Hematopoietic multipotent progenitor cell treated with erythropoietin and hydrocortisone succinate and interleukin-3 and kit ligand, for 6 days (in vitro differentiated cells): ENCODE measurements at regions not wholly inside any gene's neighbourhood (a gene's known extent, or its start where the extent isn't known, plus 50 kb on each side); places are given as distances from the start of the nearest gene placed in this dataset.

Source experiments
- DNase-seq: peaks from one replicate; pipeline ENCODE4 v3.0.0-alpha.2; 2015

GRCh38 chr14:81849714-81850113 lies 316.1 kb upstream of the SEL1L start:
- DNase-seq: no peak

- no peak for DNase-seq
Measured at GRCh38 chr14:81855007-81855406, 321.4 kb upstream of the SEL1L start.

GRCh38 chr14:81859046-81859445 lies 325.4 kb upstream of the SEL1L start:
- no peak for DNase-seq

GRCh38 chr14:81868172-81868571 lies 334.5 kb upstream of the SEL1L start:
- no peak for DNase-seq

- DNase-seq: no peak
Measured at GRCh38 chr14:81871706-81872105, 338.1 kb upstream of the SEL1L start.

- DNase-seq: no peak
Measured at GRCh38 chr14:81884382-81884781, 350.7 kb upstream of the SEL1L start.

- no peak for DNase-seq
Measured at GRCh38 chr14:81886588-81886987, 352.9 kb upstream of the SEL1L start.

- DNase-seq: no peak
Measured at GRCh38 chr14:81889529-81889928, 355.9 kb upstream of the SEL1L start.

GRCh38 chr14:81890020-81890419 lies 356.4 kb upstream of the SEL1L start:
- no peak for DNase-seq

- DNase-seq: no peak
Measured at GRCh38 chr14:81903477-81903876, 369.8 kb upstream of the SEL1L start.

GRCh38 chr14:81927070-81927469 lies 393.4 kb upstream of the SEL1L start:
- peak; percentile 2 for DNase-seq

- DNase-seq: no peak
Measured at GRCh38 chr14:81931828-81932227, 398.2 kb upstream of the SEL1L start.

GRCh38 chr14:81936348-81936747 lies 402.7 kb upstream of the SEL1L start:
- DNase-seq: no peak

- no peak for DNase-seq
Measured at GRCh38 chr14:81936902-81937301, 403.2 kb upstream of the SEL1L start.

- DNase-seq: no peak
Measured at GRCh38 chr14:81938341-81938740, 404.7 kb upstream of the SEL1L start.

GRCh38 chr14:81940651-81941050 lies 407.0 kb upstream of the SEL1L start:
- no peak for DNase-seq

- no peak for DNase-seq
Measured at GRCh38 chr14:81942071-81942470, 408.4 kb upstream of the SEL1L start.

GRCh38 chr14:81946375-81946774 lies 412.7 kb upstream of the SEL1L start:
- DNase-seq: no peak

GRCh38 chr14:81946834-81947798 lies 413.5 kb upstream of the SEL1L start:
- no peak for DNase-seq

- DNase-seq: no peak
Measured at GRCh38 chr14:81952917-81953316, 419.3 kb upstream of the SEL1L start.

GRCh38 chr14:81953419-81953818 lies 419.8 kb upstream of the SEL1L start:
- DNase-seq: no peak

- no peak for DNase-seq
Measured at GRCh38 chr14:81955123-81955522, 421.5 kb upstream of the SEL1L start.

GRCh38 chr14:81960781-81961180 lies 427.1 kb upstream of the SEL1L start:
- no peak for DNase-seq

GRCh38 chr14:81963846-81964245 lies 430.2 kb upstream of the SEL1L start:
- no peak for DNase-seq

GRCh38 chr14:81970307-81970706 lies 436.7 kb upstream of the SEL1L start:
- DNase-seq: no peak
